Spleen (tissue), 11 donors: ENCODE measurements at regions not wholly inside any gene's neighbourhood (a gene's known extent, or its start where the extent isn't known, plus 50 kb on each side); places are given as distances from the start of the nearest gene placed in this dataset.

Experiments used
- DNase-seq: peaks from one replicate; pipeline ENCODE4 v3.0.0-alpha.2; 2020
- H3K27ac ChIP-seq, 8 donors: fragments of 200-600 bp; sonication (generic) in 7 of 8; 1 replicate in 4 of 8; 2 replicates in 4 of 8; pipeline versions ENCODE4 v1.5.0 to v1.8.0; 2016 to 2021; ENCODE audit warnings: inconsistent platforms in 4 of 8, mild to moderate bottlenecking in 4 of 8, moderate library complexity in 1 of 8
- H3K27me3 ChIP-seq, 7 donors: fragments of 200-600 bp; sonication (generic) in 6 of 7; replicated peaks in 1 of 7; 1 replicate in 4 of 7; 2 replicates in 3 of 7; pipeline versions ENCODE4 v1.5.0 to v1.8.0; 2016 to 2021; ENCODE audit warnings: inconsistent platforms in 3 of 7, mild to moderate bottlenecking in 1 of 7
- H3K36me3 ChIP-seq, 6 donors: fragments of 200-600 bp; sonication (generic) in 5 of 6; 1 replicate in 4 of 6; 2 replicates in 2 of 6; pipeline versions ENCODE4 v1.5.0 to v1.8.0; 2016 to 2021; ENCODE audit warnings: inconsistent platforms in 2 of 6
- H3K4me1 ChIP-seq, 6 donors: fragments of 200-600 bp; sonication (generic) in 5 of 6; 1 replicate in 3 of 6; 2 replicates in 3 of 6; pipeline versions ENCODE4 v1.5.0 to v1.8.0; 2016 to 2021; ENCODE audit warnings: inconsistent platforms in 3 of 6
- H3K4me3 ChIP-seq, 8 donors: fragments of 200-600 bp; sonication (generic) in 7 of 8; 1 replicate in 4 of 8; 2 replicates in 4 of 8; pipeline versions ENCODE4 v1.5.0 to v1.8.0; 2016 to 2021; ENCODE audit warnings: inconsistent platforms in 4 of 8, mild to moderate bottlenecking in 4 of 8, moderate library complexity in 2 of 8
- H3K9me3 ChIP-seq, 8 donors: fragments of 200-600 bp; sonication (generic) in 7 of 8; 1 replicate in 4 of 8; 2 replicates in 4 of 8; pipeline versions ENCODE4 v1.5.0 to v1.8.0; 2016 to 2021; ENCODE audit warnings: inconsistent platforms in 4 of 8
- POLR2A ChIP-seq, 3 donors: fragments of 450-650 bp; IDR thresholded peaks; one replicate each; pipeline ENCODE4 v1.5.1; 2017; ENCODE audit warnings: antibody characterized with exemption in 3 of 3, mild to moderate bottlenecking in 1 of 3
- POLR2AphosphoS5 ChIP-seq, 3 donors: sonication (generic); formaldehyde crosslinking; IDR thresholded peaks; one replicate each; pipeline ENCODE4 v1.5.1; 2017; ENCODE audit warnings: antibody characterized with exemption in 3 of 3
- WGBS, 5 donors: extraction: QIAGEN DNeasy Blood & Tissue Kit in 3 of 5; methylation state at CpG; one replicate each; pipeline versions ENCODE4 v1.1.5 to v1.1.7; 2013 to 2018; 5-methylcytosine and 5-hydroxymethylcytosine counted together
- intact Hi-C: fragments of 100-400 bp; cut with DNase I; formaldehyde crosslinking; loops from one replicate; pipeline ENCODE4 v1.15.0; 2023; ENCODE audit warnings: low total_unique reads
- TF ChIP-seq, protein P1 (sequence below), 11 experiments: fragments of 200-600 bp in 7 of 11; fragments of 450-650 bp in 4 of 11; sonication (generic) in 4 of 11; IDR thresholded peaks in 8 of 11; conservative IDR thresholded peaks in 3 of 11; 1 replicate in 7 of 11; 2 replicates in 4 of 11; pipeline versions ENCODE4 v1.4.0 to v1.8.0; 2016 to 2021; ENCODE audit warnings: antibody characterized with exemption in 11 of 11, inconsistent platforms in 4 of 11, mild to moderate bottlenecking in 1 of 11
- donor health status: healthy with polysubstance abuse.
- donor health status: DM: no; HTN: no; CAD: no; lungs with moderate emphysema.
- donor health status: DM: no; HTN: no; CAD: no.
- donor health status: Bipolar disorder and iron deficiency.
- donor health status: healthy.
- donor health status: DM: no; HTN: no; CAD: no.
- donor health status: DM: yes; HTN: yes; CAD: no.

- no peaks in the 10 kb centered on the region for H3K27me3 ChIP-seq
- H3K36me3 ChIP-seq: no peaks in the 10 kb centered on the region
- no peaks in the 10 kb centered on the region for H3K9me3 ChIP-seq
- H3K27ac ChIP-seq: peak overlapping the region in 1 of 8 donors; percentile 19
- no peaks in the 10 kb centered on the region for H3K4me1 ChIP-seq
- intact Hi-C loops: no loop called here
- DNase-seq: no peak
- H3K4me3 ChIP-seq: no peak overlapping the region
- TF ChIP-seq POLR2AphosphoS5 (IDR thresholded peaks at IDR 0.05): no peak
- TF ChIP-seq POLR2A (IDR thresholded peaks at IDR 0.05): no peak
- TF ChIP-seq, protein P1, sequence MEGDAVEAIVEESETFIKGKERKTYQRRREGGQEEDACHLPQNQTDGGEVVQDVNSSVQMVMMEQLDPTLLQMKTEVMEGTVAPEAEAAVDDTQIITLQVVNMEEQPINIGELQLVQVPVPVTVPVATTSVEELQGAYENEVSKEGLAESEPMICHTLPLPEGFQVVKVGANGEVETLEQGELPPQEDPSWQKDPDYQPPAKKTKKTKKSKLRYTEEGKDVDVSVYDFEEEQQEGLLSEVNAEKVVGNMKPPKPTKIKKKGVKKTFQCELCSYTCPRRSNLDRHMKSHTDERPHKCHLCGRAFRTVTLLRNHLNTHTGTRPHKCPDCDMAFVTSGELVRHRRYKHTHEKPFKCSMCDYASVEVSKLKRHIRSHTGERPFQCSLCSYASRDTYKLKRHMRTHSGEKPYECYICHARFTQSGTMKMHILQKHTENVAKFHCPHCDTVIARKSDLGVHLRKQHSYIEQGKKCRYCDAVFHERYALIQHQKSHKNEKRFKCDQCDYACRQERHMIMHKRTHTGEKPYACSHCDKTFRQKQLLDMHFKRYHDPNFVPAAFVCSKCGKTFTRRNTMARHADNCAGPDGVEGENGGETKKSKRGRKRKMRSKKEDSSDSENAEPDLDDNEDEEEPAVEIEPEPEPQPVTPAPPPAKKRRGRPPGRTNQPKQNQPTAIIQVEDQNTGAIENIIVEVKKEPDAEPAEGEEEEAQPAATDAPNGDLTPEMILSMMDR (IDR thresholded peaks at IDR 0.05 in 8 of 11, conservative IDR thresholded peaks at IDR 0.05 in 3 of 11): no peak
- WGBS, 5 donors: 32 to 48% (median 40%) methylated on average over 6 of the region's 6 CpGs
Measured at GRCh38 chr18:73458186-73458964, 590.6 kb upstream of the NETO1 start.

DNA sequence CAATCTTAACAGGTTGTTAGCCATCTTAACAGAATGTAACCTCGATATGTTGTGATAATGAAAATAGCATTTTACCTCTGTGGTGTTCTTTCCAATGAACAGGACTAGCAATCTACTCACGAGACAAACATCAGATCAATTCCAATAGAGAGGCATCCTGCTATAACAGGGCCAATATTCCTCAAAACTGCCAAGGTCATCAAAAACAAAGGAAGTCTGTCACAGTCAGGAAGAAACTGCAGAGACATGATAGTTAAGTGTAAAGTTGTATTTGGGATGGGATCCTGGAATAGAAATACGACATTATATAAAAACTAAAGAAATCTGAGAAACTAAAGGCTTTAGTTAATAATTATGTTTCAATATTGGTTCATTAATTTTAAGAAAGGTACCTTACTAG, 588.9 kb upstream of the NETO1 start:
- Histone ChIP-seq H3K4me3 (no peak overlapping the region), H3K36me3 (no peaks in the 10 kb centered on the region), H3K9me3 (peaks cover 0 to 8% (median 0%) of the 10 kb centered on the region in 8 donors), H3K27ac (no peak overlapping the region), H3K27me3 (no peaks in the 10 kb centered on the region), H3K4me1 (no peaks in the 10 kb centered on the region)
- TF ChIP-seq POLR2AphosphoS5 (IDR thresholded peaks at IDR 0.05) (no peak), POLR2A (IDR thresholded peaks at IDR 0.05) (no peak)
- TF ChIP-seq, protein P1 (IDR thresholded peaks at IDR 0.05 in 8 of 11, conservative IDR thresholded peaks at IDR 0.05 in 3 of 11): no peak
- WGBS, 5 donors: 68 to 89% (median 68%) methylated on average over 3 of the region's 3 CpGs
- intact Hi-C loops: no loop called here
- no peak for DNase-seq

- intact Hi-C loops: no loop called here
Measured at GRCh38 chr18:73452866-73453265, 585.1 kb upstream of the NETO1 start.

GRCh38 chr18:73446502-73446901, 578.7 kb upstream of the NETO1 start:
- 71 to 79% (median 76%) methylated on average over 4 of the region's 4 CpGs for WGBS, 5 donors
- intact Hi-C loops: no loop called here
- peaks cover 0 to 13% (median 0%) of the 10 kb centered on the region in 8 donors for H3K9me3 ChIP-seq
- H3K4me1 ChIP-seq: no peaks in the 10 kb centered on the region
- H3K27ac ChIP-seq: no peak overlapping the region
- TF ChIP-seq, protein P1 (IDR thresholded peaks at IDR 0.05 in 8 of 11, conservative IDR thresholded peaks at IDR 0.05 in 3 of 11): no peak
- no peak for TF ChIP-seq POLR2AphosphoS5 (IDR thresholded peaks at IDR 0.05)
- no peak for TF ChIP-seq POLR2A (IDR thresholded peaks at IDR 0.05)
- H3K27me3 ChIP-seq: no peaks in the 10 kb centered on the region
- DNase-seq: no peak
- H3K4me3 ChIP-seq: no peak overlapping the region
- no peaks in the 10 kb centered on the region for H3K36me3 ChIP-seq

More at GRCh38 chr18:73452866-73453265, 585.1 kb upstream of the NETO1 start:
- Histone ChIP-seq H3K4me1 (no peaks in the 10 kb centered on the region), H3K27me3 (no peaks in the 10 kb centered on the region), H3K36me3 (no peaks in the 10 kb centered on the region), H3K9me3 (peaks cover 0 to 16% (median 0%) of the 10 kb centered on the region in 8 donors), H3K27ac (no peak overlapping the region), H3K4me3 (no peak overlapping the region)
- TF ChIP-seq POLR2A (IDR thresholded peaks at IDR 0.05) (no peak), POLR2AphosphoS5 (IDR thresholded peaks at IDR 0.05) (no peak)
- TF ChIP-seq, protein P1 (IDR thresholded peaks at IDR 0.05 in 8 of 11, conservative IDR thresholded peaks at IDR 0.05 in 3 of 11): no peak
- no peak for DNase-seq
- 92 to 97% (median 95%) methylated on average over 1 of the region's 1 CpG for WGBS, 5 donors
